HepG2 (cell line): ENCODE measurements at regions not wholly inside any gene's neighbourhood (a gene's known extent, or its start where the extent isn't known, plus 50 kb on each side); places are given as distances from the start of the nearest gene placed in this dataset.

Experiments used
- ATAC-seq: fragments of 200-7000 bp; cut with Tn5 transposase; 3 replicates; pipeline ENCODE4 v1.9.1; 2020; ENCODE audit warnings: mild to moderate bottlenecking, moderate library complexity
- BruUV-seq: library from RNA; stranded (reverse); fragments of 400-500 nt; replicated peaks from 2 replicates; lab custom pipeline; 2021; lab: Mats Ljungman, UMichigan
- CTCF ChIA-PET: fragments of 300-600 bp; formaldehyde crosslinking; extraction: SDS; loops from one replicate; lab custom pipeline; 2021; ENCODE audit warnings: low total read pairs, inconsistent platforms, low intra/inter-chr PET ratio; lab: Yijun Ruan, JAX
- POLR2A ChIA-PET: fragments of 350-600 bp; sonication (Branson Sonifier 250); formaldehyde crosslinking; loops from one replicate; lab custom pipeline; 2020; ENCODE audit warnings: antibody characterized with exemption, inconsistent platforms; lab: Yijun Ruan, JAX
- DNase-seq: peaks from one replicate; pipeline ENCODE4 v3.0.0-alpha.2; 2015; ENCODE audit warnings: low spot score
- FAIRE-seq: peaks from 3 replicates; lab custom pipeline; 2011; peaks lifted over from hg19 to GRCh38; lab: Jason Lieb, UNC
- H2AFZ ChIP-seq: one replicate; pipeline ENCODE4 v1.6.1; 2011; ENCODE audit warnings: low read length, inconsistent platforms
- H3K27ac ChIP-seq: fragments of 300-600 bp; 3 replicates; pipeline ENCODE4 v1.8.0; 2011; ENCODE audit warnings: mixed run types, mild to moderate bottlenecking, mixed read lengths, low read length, inconsistent platforms; ENCODE audit not compliant: insufficient read depth; ENCODE audit errors: extremely low read length
- H3K27me3 ChIP-seq, 2 experiments: fragments of 200-600 bp in 1 of 2; 2 replicates in 1 of 2; 3 replicates in 1 of 2; pipeline versions ENCODE4 v1.6.0 to v1.8.0; 2011; ENCODE audit warnings: low read length in 2 of 2, mild to moderate bottlenecking in 2 of 2, moderate library complexity in 2 of 2, inconsistent platforms in 1 of 2; ENCODE audit not compliant: insufficient read depth in 2 of 2, control insufficient read depth in 1 of 2
- H3K36me3 ChIP-seq, 2 experiments: fragments of 200-600 bp in 1 of 2; replicated peaks in 1 of 2; 2 replicates in 1 of 2; 3 replicates in 1 of 2; pipeline versions ENCODE4 v1.5.1 to v1.8.0; 2011; ENCODE audit warnings: low read length in 2 of 2, inconsistent platforms in 1 of 2; ENCODE audit not compliant: insufficient read depth in 2 of 2, control insufficient read depth in 1 of 2
- H3K4me1 ChIP-seq: 2 replicates; pipeline ENCODE4 v1.5.1; 2012; ENCODE audit warnings: low read length, inconsistent platforms; ENCODE audit not compliant: insufficient read depth
- H3K4me2 ChIP-seq: 2 replicates; pipeline ENCODE4 v1.6.0; 2011; ENCODE audit warnings: low read depth, low read length, inconsistent platforms
- H3K4me3 ChIP-seq, 3 experiments: fragments of 200-600 bp in 1 of 3; sonication (generic), shearing (Covaris generic) in 1 of 3; replicated peaks in 1 of 3; 2 replicates each; pipeline ENCODE4 v1.5.1; 2011 to 2016; ENCODE audit warnings: low read length in 3 of 3, inconsistent platforms in 2 of 3, low read depth in 2 of 3, mild to moderate bottlenecking in 2 of 3, control low read depth in 1 of 3, mixed read lengths in 1 of 3; ENCODE audit not compliant: insufficient read depth in 1 of 3
- H3K79me2 ChIP-seq: one replicate; pipeline ENCODE4 v1.6.1; 2011; ENCODE audit warnings: low read length, inconsistent platforms; ENCODE audit not compliant: insufficient read depth
- H3K9ac ChIP-seq: 2 replicates; pipeline ENCODE4 v1.6.0; 2011; ENCODE audit warnings: mild to moderate bottlenecking, low read depth, low read length, inconsistent platforms; ENCODE audit not compliant: insufficient read depth
- H3K9me3 ChIP-seq: 2 replicates; pipeline ENCODE4 v1.5.1; 2012; ENCODE audit warnings: mild to moderate bottlenecking, low read length
- H4K20me1 ChIP-seq: 2 replicates; pipeline ENCODE4 v1.6.0; 2011; ENCODE audit warnings: inconsistent platforms, mild to moderate bottlenecking, low read length, moderate library complexity; ENCODE audit not compliant: insufficient read depth
- ISL2 ChIP-seq: sonication (generic); formaldehyde crosslinking; IDR thresholded peaks from 2 replicates; pipeline ENCODE4 v1.5.0; 2020; ENCODE audit warnings: missing genetic modification reagents
- MAFK ChIP-seq, 2 experiments: IDR thresholded peaks in 1 of 2; conservative IDR thresholded peaks in 1 of 2; 2 replicates each; pipeline ENCODE4 v1.6.1; 2011; ENCODE audit warnings: improper control_type of control experiment in 2 of 2, low read length in 2 of 2
- MEIS1 ChIP-seq: sonication (generic); formaldehyde crosslinking; IDR thresholded peaks from 2 replicates; pipeline ENCODE4 v1.9.0; 2021; ENCODE audit warnings: mild to moderate bottlenecking, missing genetic modification reagents, moderate library complexity, borderline replicate concordance
- WGBS: methylation state at CpG from one replicate; pipeline ENCODE4 v1.1.6; 2017; ENCODE audit warnings: low lambda C conversion rate; 5-methylcytosine and 5-hydroxymethylcytosine counted together
- in situ Hi-C: cut with HindIII; loops from 2 replicates; pipeline ENCODE4 v1.10.0; 2017; ENCODE audit warnings: low pct_unique_long_range_greater_than_20kb; ENCODE audit not compliant: extremely low pct_ligation_motif_present
- intact Hi-C: fragments of 100-400 bp; cut with micrococcal nuclease; formaldehyde crosslinking; loops from one replicate; pipeline ENCODE4 v1.10.0; 2022; ENCODE audit not compliant: unreplicated experiment

DNA sequence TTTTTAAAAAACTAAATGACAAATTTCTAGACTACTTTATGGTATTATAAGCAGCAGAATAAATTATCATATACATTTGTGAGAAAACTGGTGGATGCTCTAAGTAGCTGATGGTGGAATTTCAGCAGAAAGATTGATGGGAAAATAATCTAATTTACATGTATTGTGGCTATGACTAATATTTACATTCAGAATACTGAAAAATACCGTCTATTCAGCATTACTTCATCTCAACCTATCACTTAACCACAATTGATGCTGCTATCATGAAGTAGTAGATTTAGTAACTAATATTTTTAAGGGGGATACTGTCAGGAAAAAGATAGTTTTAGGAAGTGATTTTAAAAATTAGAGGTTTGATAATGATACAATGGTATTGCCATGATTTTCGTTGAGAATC lies 137.9 kb downstream of the IFI44 start:
- DNase-seq (no peak), FAIRE-seq (no peak), ATAC-seq (no peak)
- intact Hi-C loops (no loop called here), in situ Hi-C loops (no loop called here)
- ChIA-PET CTCF (no interaction called here), POLR2A (no interaction called here)
- TF ChIP-seq MAFK (conservative IDR thresholded peaks at IDR 0.05 in 1 of 2, IDR thresholded peaks at IDR 0.05 in 1 of 2; ENCODE audit: low read length in 2 of 2) (peak in 1 of 2 experiments; percentile 64; a peak in 3 of 4 replicates), ISL2 (no peak)
- Histone ChIP-seq H3K79me2 (no peaks in the 10 kb centered on the region), H3K36me3 (no peaks in the 10 kb centered on the region), H3K27me3 (no peaks in the 10 kb centered on the region), H4K20me1 (no peaks in the 10 kb centered on the region), H3K9me3 (peaks cover 38% of the 10 kb centered on the region), H2AFZ (no peak overlapping the region), H3K4me2 (no peak overlapping the region), H3K4me1 (no peaks in the 10 kb centered on the region), H3K4me3 (no peak overlapping the region), H3K27ac (no peak overlapping the region), H3K9ac (no peak overlapping the region)
- 2% methylated on average over 2 of the region's 2 CpGs for WGBS
- BruUV-seq: no TSS peak

- H3K36me3 ChIP-seq: no peaks in the 10 kb centered on the region
- H3K9ac ChIP-seq: no peak overlapping the region
- no peak for TF ChIP-seq MEIS1 (CRISPR knock-in tag)
- TF ChIP-seq, all 625 proteins: peak for 0
- intact Hi-C loops (no loop called here), in situ Hi-C loops (no loop called here)
- no peaks in the 10 kb centered on the region for H3K4me1 ChIP-seq
- DNase-seq: no peak
- POLR2A ChIA-PET: no interaction called here
- H3K4me3 ChIP-seq: no peak overlapping the region
- no peak for ATAC-seq
- no peak for FAIRE-seq
- no peaks in the 10 kb centered on the region for H4K20me1 ChIP-seq
- peaks cover 48% of the 10 kb centered on the region for H3K9me3 ChIP-seq
- no peaks in the 10 kb centered on the region for H3K79me2 ChIP-seq
- no TSS peak for BruUV-seq
- 0% methylated on average over 3 of the region's 3 CpGs for WGBS
- no peak overlapping the region for H3K4me2 ChIP-seq
- H3K27ac ChIP-seq: no peak overlapping the region
- no peaks in the 10 kb centered on the region for H3K27me3 ChIP-seq
- H2AFZ ChIP-seq: no peak overlapping the region
- CTCF ChIA-PET: no interaction called here
Measured at GRCh38 chr1:78790174-78790573, 140.5 kb downstream of the IFI44 start.
